GM12878 (cell line): ENCODE measurements at regions not wholly inside any gene's neighbourhood (a gene's known extent, or its start where the extent isn't known, plus 50 kb on each side); places are given as distances from the start of the nearest gene placed in this dataset.

Experiments
- ATAC-seq: fragments of 200-7000 bp; cut with Tn5 transposase; 3 replicates; pipeline ENCODE4 v1.9.1; 2020; ENCODE audit warnings: mild to moderate bottlenecking, moderate library complexity
- BruUV-seq: library from RNA; stranded (reverse); fragments of 400-500 nt; replicated peaks from 2 replicates; lab custom pipeline; 2021; lab: Mats Ljungman, UMichigan
- CTCF ChIA-PET: fragments of 300-600 bp; sonication (Branson Sonifier 250); formaldehyde crosslinking; extraction: SDS; loops from one replicate; lab custom pipeline; 2021; ENCODE audit warnings: inconsistent platforms; lab: Yijun Ruan, JAX
- POLR2A ChIA-PET: fragments of 350-600 bp; formaldehyde crosslinking; extraction: SDS; loops from one replicate; lab custom pipeline; 2021; ENCODE audit warnings: inconsistent platforms; lab: Charles Lee
- RAD21 ChIA-PET: fragments of 300-600 bp; sonication (Branson Sonifier 250); formaldehyde crosslinking; loops from one replicate; lab custom pipeline; 2023; ENCODE audit warnings: antibody characterized with exemption; ENCODE audit not compliant: unreplicated experiment; lab: Charles Lee
- SMC1A ChIA-PET: fragments of 300-600 bp; sonication (Branson Sonifier 250); formaldehyde crosslinking; loops from one replicate; lab custom pipeline; 2023; ENCODE audit not compliant: unreplicated experiment, uncharacterized antibody; lab: Charles Lee
- DNase-seq: peaks from one replicate; pipeline ENCODE4 v3.0.0-alpha.2; 2011; ENCODE audit warnings: low read depth, low spot score
- FAIRE-seq: peaks from 3 replicates; lab custom pipeline; 2011; peaks lifted over from hg19 to GRCh38; lab: Jason Lieb, UNC
- H2AFZ ChIP-seq: 2 replicates; pipeline ENCODE4 v1.6.0; 2011; ENCODE audit warnings: low read depth, low read length, control low read depth; ENCODE audit not compliant: control insufficient read depth
- H3K27ac ChIP-seq: 2 replicates; pipeline ENCODE4 v1.5.1; 2011; ENCODE audit warnings: control low read depth; ENCODE audit not compliant: control insufficient read depth, insufficient read depth
- H3K27me3 ChIP-seq, 2 experiments: replicated peaks in 1 of 2; 2 replicates each; pipeline versions ENCODE4 v1.6.0 to v1.6.1; 2011; ENCODE audit warnings: low read length in 1 of 2; ENCODE audit not compliant: control insufficient read depth in 2 of 2, insufficient read depth in 2 of 2
- H3K36me3 ChIP-seq, 2 experiments: 2 replicates each; pipeline ENCODE4 v1.5.1; 2011; ENCODE audit warnings: low read length in 1 of 2; ENCODE audit not compliant: control insufficient read depth in 2 of 2, insufficient read depth in 2 of 2
- H3K4me1 ChIP-seq: 2 replicates; pipeline ENCODE4 v1.6.1; 2011; ENCODE audit warnings: mild to moderate bottlenecking, low read length, moderate library complexity, mixed read lengths; ENCODE audit not compliant: control insufficient read depth, insufficient read depth
- H3K4me2 ChIP-seq: 2 replicates; pipeline ENCODE4 v1.6.0; 2011; ENCODE audit warnings: control low read depth; ENCODE audit not compliant: control insufficient read depth, insufficient read depth
- H3K4me3 ChIP-seq: fragments of 200-600 bp; sonication (generic); 2 replicates; pipeline ENCODE4 v1.5.1; 2016
- H3K79me2 ChIP-seq: 2 replicates; pipeline ENCODE4 v1.6.0; 2011; ENCODE audit warnings: low read length; ENCODE audit not compliant: control insufficient read depth, insufficient read depth
- H3K9ac ChIP-seq: 2 replicates; pipeline ENCODE4 v1.8.0; 2011; ENCODE audit warnings: low read length, control low read depth, mixed read lengths; ENCODE audit not compliant: control insufficient read depth, insufficient read depth
- H3K9me3 ChIP-seq: replicated peaks from 3 replicates; pipeline ENCODE4 v1.5.1; 2011; ENCODE audit warnings: mild to moderate bottlenecking, low read length; ENCODE audit not compliant: control insufficient read depth, insufficient read depth
- H4K20me1 ChIP-seq: 2 replicates; pipeline ENCODE4 v1.6.0; 2011; ENCODE audit not compliant: control insufficient read depth, insufficient read depth
- BCLAF1 ChIP-seq: fragments of 450-650 bp; IDR thresholded peaks from 2 replicates; pipeline ENCODE4 v1.6.1; 2017; ENCODE audit warnings: antibody characterized with exemption, mild to moderate bottlenecking, moderate library complexity
- CBX3 ChIP-seq: fragments of 200-600 bp; sonication (generic); IDR thresholded peaks from 2 replicates; pipeline ENCODE4 v1.6.1; 2016; ENCODE audit warnings: low read depth, borderline replicate concordance
- EED ChIP-seq: sonication (generic); IDR thresholded peaks from 2 replicates; pipeline ENCODE4 v1.6.1; 2016; ENCODE audit warnings: antibody characterized with exemption, low read depth
- ETV6 ChIP-seq, 2 experiments: fragments of 450-650 bp in 1 of 2; IDR thresholded peaks in 1 of 2; conservative IDR thresholded peaks in 1 of 2; 2 replicates each; pipeline ENCODE4 v1.6.1; 2014; ENCODE audit warnings: antibody characterized with exemption in 1 of 2, borderline replicate concordance in 1 of 2, low read depth in 1 of 2, mild to moderate bottlenecking in 1 of 2, moderate library complexity in 1 of 2
- NR2C2 ChIP-seq: IDR thresholded peaks from 2 replicates; pipeline ENCODE4 v1.6.1; 2011; ENCODE audit warnings: borderline replicate concordance, low read depth; ENCODE audit not compliant: control insufficient read depth, insufficient read length
- SKIL ChIP-seq: fragments of 450-650 bp; IDR thresholded peaks from 2 replicates; pipeline ENCODE4 v1.6.1; 2017; ENCODE audit warnings: mild to moderate bottlenecking, low read depth, inconsistent platforms; ENCODE audit not compliant: poor library complexity, severe bottlenecking
- SP1 ChIP-seq: IDR thresholded peaks from one replicate; pipeline ENCODE4 v1.6.1; 2011; ENCODE audit warnings: low read depth, low read length
- SUPT20H ChIP-seq: IDR thresholded peaks from 2 replicates; pipeline ENCODE4 v1.6.1; 2011; ENCODE audit warnings: low read depth, mild to moderate bottlenecking, low read length, moderate library complexity, borderline replicate concordance; ENCODE audit not compliant: control insufficient read depth
- TAF1 ChIP-seq: IDR thresholded peaks from 2 replicates; pipeline ENCODE4 v1.6.1; 2011; ENCODE audit warnings: mild to moderate bottlenecking, low read depth, low read length, borderline replicate concordance
- YY1 ChIP-seq: IDR thresholded peaks from 2 replicates; pipeline ENCODE4 v1.6.1; 2011; ENCODE audit warnings: low read depth, mild to moderate bottlenecking, low read length
- ZNF24 ChIP-seq: fragments of 450-650 bp; IDR thresholded peaks from 2 replicates; pipeline ENCODE4 v1.6.1; 2017; ENCODE audit warnings: antibody characterized with exemption, mild to moderate bottlenecking
- WGBS: methylation state at CpG from one replicate; pipeline ENCODE4 v1.1.6; 2016; ENCODE audit warnings: low lambda C conversion rate; ENCODE audit not compliant: insufficient replicate concordance, insufficient coverage; ENCODE audit errors: missing lambda C conversion rate; 5-methylcytosine and 5-hydroxymethylcytosine counted together
- in situ Hi-C: fragments of 300-500 bp; cut with MboI; formaldehyde crosslinking; loops from 9 replicates; pipeline ENCODE4 v1.14.3; 2018; ENCODE audit warnings: mixed read lengths
- intact Hi-C: fragments of 100-400 bp; cut with micrococcal nuclease; formaldehyde crosslinking; loops from one replicate; pipeline ENCODE4 v1.14.2; 2022; ENCODE audit not compliant: unreplicated experiment

GRCh38 chr5:66407765-66408164 lies 188.4 kb upstream of the MAST4 start (continued):
- TF ChIP-seq SKIL (no peak), EED (no peak), SP1 (no peak), YY1 (no peak), TAF1 (no peak), NR2C2 (no peak), BCLAF1 (no peak)

- Histone ChIP-seq H4K20me1 (no peaks in the 10 kb centered on the region), H3K4me3 (no peak overlapping the region), H2AFZ (no peak overlapping the region), H3K36me3 (no peaks in the 10 kb centered on the region), H3K4me2 (no peak overlapping the region), H3K4me1 (no peaks in the 10 kb centered on the region), H3K27ac (no peak overlapping the region), H3K9me3 (no peaks in the 10 kb centered on the region), H3K27me3 (no peaks in the 10 kb centered on the region), H3K9ac (no peak overlapping the region), H3K79me2 (no peaks in the 10 kb centered on the region)
- BruUV-seq: no TSS peak
- ChIA-PET POLR2A (no interaction called here), RAD21 (no interaction called here), SMC1A (no interaction called here), CTCF (interaction anchor here (0.9 kb wide), 1 partner anchor 103 kb away, joined by 3 read pairs; no protein-coding TSS in a partner anchor)
- no peak for TF ChIP-seq CBX3
- TF ChIP-seq ZNF24: no peak
- no peak for TF ChIP-seq ETV6 (conservative IDR thresholded peaks at IDR 0.05 in 1 of 2, IDR thresholded peaks at IDR 0.05 in 1 of 2; ENCODE audit: borderline replicate concordance in 1 of 2, low read depth in 1 of 2)
- TF ChIP-seq SUPT20H: no peak
- FAIRE-seq: no peak
- no peak for ATAC-seq
- no peak for DNase-seq
- 39% methylated on average over 5 of the region's 5 CpGs for WGBS
- intact Hi-C loops (no loop called here), in situ Hi-C loops (no loop called here)
These were observed 187.6 kb upstream of the MAST4 start for GRCh38 chr5:66408576-66408975.
